Kidney (tissue), 13 donors: ENCODE measurements at regions not wholly inside any gene's neighbourhood (a gene's known extent, or its start where the extent isn't known, plus 50 kb on each side); places are given as distances from the start of the nearest gene placed in this dataset.

Source experiments
- DNase-seq, 5 donors: peaks; one replicate each; pipeline ENCODE4 v3.0.0-alpha.2; 2013 to 2020
- FAIRE-seq: peaks from 2 replicates; lab custom pipeline; 2012; peaks lifted over from hg19 to GRCh38; lab: Jason Lieb, UNC
- H3K27ac ChIP-seq, 2 donors: one replicate each; pipeline ENCODE4 v1.7.0; 2013; ENCODE audit warnings: low read depth in 2 of 2, low read length in 2 of 2, inconsistent platforms in 1 of 2
- H3K27me3 ChIP-seq: one replicate; pipeline ENCODE4 v1.7.1; 2013; ENCODE audit warnings: low read length, inconsistent platforms; ENCODE audit not compliant: control insufficient read depth, insufficient read depth
- H3K36me3 ChIP-seq, 3 donors: one replicate each; pipeline versions ENCODE4 v1.7.0 to v1.7.1; 2013; ENCODE audit warnings: low read length in 3 of 3, control low read depth in 1 of 3, inconsistent platforms in 1 of 3; ENCODE audit not compliant: insufficient read depth in 3 of 3, control insufficient read depth in 2 of 3
- H3K4me1 ChIP-seq, 3 donors: one replicate each; pipeline versions ENCODE4 v1.7.0 to v1.7.1; 2013; ENCODE audit warnings: low read length in 3 of 3, inconsistent platforms in 1 of 3, low read depth in 1 of 3; ENCODE audit not compliant: control insufficient read depth in 2 of 3, insufficient read depth in 2 of 3
- H3K4me3 ChIP-seq, 3 donors: one replicate each; pipeline versions ENCODE4 v1.7.0 to v1.8.1; 2013; ENCODE audit warnings: low read length in 3 of 3, control low read depth in 1 of 3, inconsistent platforms in 1 of 3
- H3K9ac ChIP-seq, 3 donors: one replicate each; pipeline versions ENCODE4 v1.7.0 to v1.7.1; 2013; ENCODE audit warnings: low read length in 3 of 3, control low read depth in 1 of 3, inconsistent platforms in 1 of 3
- H3K9me3 ChIP-seq, 3 donors: one replicate each; pipeline versions ENCODE4 v1.7.0 to v1.7.1; 2013; ENCODE audit warnings: low read length in 3 of 3, control low read depth in 1 of 3, inconsistent platforms in 1 of 3; ENCODE audit not compliant: control insufficient read depth in 2 of 3, insufficient read depth in 1 of 3
- CTCF ChIP-seq: IDR thresholded peaks from 3 replicates; pipeline ENCODE4 v1.5.1; 2012; ENCODE audit warnings: mild to moderate bottlenecking, moderate library complexity, borderline replicate concordance; ENCODE audit not compliant: insufficient read depth; ENCODE audit errors: extremely low read depth
- intact Hi-C: fragments of 100-400 bp; cut with DNase I; formaldehyde crosslinking; loops from one replicate; pipeline ENCODE4 v1.11.1; 2022
- donor health status: control.
- donor health status: control.
- donor health status: control.
- donor health status: control.
- donor health status: control.
- donor health status: DM: yes; HTN: yes; CAD: no.
- donor health status: Normal renal cell carcinoma (clear cell type).

- no peaks in the 10 kb centered on the region for H3K27me3 ChIP-seq
- H3K36me3 ChIP-seq: no peaks in the 10 kb centered on the region
- H3K4me3 ChIP-seq: no peak overlapping the region
- no peaks in the 10 kb centered on the region for H3K4me1 ChIP-seq
- H3K9ac ChIP-seq: no peak overlapping the region
- DNase-seq (no peak), FAIRE-seq (no peak)
- intact Hi-C loops: no loop called here
- no peak for TF ChIP-seq CTCF
- no peak overlapping the region for H3K27ac ChIP-seq
- H3K9me3 ChIP-seq: no peaks in the 10 kb centered on the region
Observed at GRCh38 chr6:92460133-92460532, 959.2 kb downstream of the EPHA7 start.

GRCh38 chr6:92459606-92460005 is 959.8 kb downstream of the EPHA7 start:
- TF ChIP-seq CTCF: no peak
- H3K27me3 ChIP-seq: no peaks in the 10 kb centered on the region
- H3K9me3 ChIP-seq: no peaks in the 10 kb centered on the region
- no peak overlapping the region for H3K9ac ChIP-seq
- H3K4me3 ChIP-seq: no peak overlapping the region
- intact Hi-C loops: no loop called here
- no peaks in the 10 kb centered on the region for H3K4me1 ChIP-seq
- FAIRE-seq (no peak), DNase-seq (no peak)
- H3K27ac ChIP-seq: no peak overlapping the region
- H3K36me3 ChIP-seq: no peaks in the 10 kb centered on the region

GRCh38 chr6:92446052-92446451 is 973.3 kb downstream of the EPHA7 start:
- no peak for TF ChIP-seq CTCF
- DNase-seq (no peak), FAIRE-seq (no peak)
- H3K4me3 ChIP-seq: no peak overlapping the region
- peaks cover 0 to 3% (median 0%) of the 10 kb centered on the region in 3 donors for H3K9me3 ChIP-seq
- H3K9ac ChIP-seq: no peak overlapping the region
- intact Hi-C loops: no loop called here
- H3K36me3 ChIP-seq: no peaks in the 10 kb centered on the region
- no peaks in the 10 kb centered on the region for H3K27me3 ChIP-seq
- no peaks in the 10 kb centered on the region for H3K4me1 ChIP-seq
- H3K27ac ChIP-seq: no peak overlapping the region

GRCh38 chr6:92433911-92434310 is 985.4 kb downstream of the EPHA7 start:
- no peak overlapping the region for H3K27ac ChIP-seq
- no peak for DNase-seq
- no peaks in the 10 kb centered on the region for H3K27me3 ChIP-seq
- TF ChIP-seq CTCF: no peak
- H3K4me1 ChIP-seq: no peaks in the 10 kb centered on the region
- H3K9me3 ChIP-seq: no peaks in the 10 kb centered on the region
- H3K36me3 ChIP-seq: no peaks in the 10 kb centered on the region
- no peak for FAIRE-seq
- no peak overlapping the region for H3K9ac ChIP-seq
- no peak overlapping the region for H3K4me3 ChIP-seq
- intact Hi-C loops: no loop called here
